GM18873 (cell line): ENCODE measurements at regions not wholly inside any gene's neighbourhood (a gene's known extent, or its start where the extent isn't known, plus 50 kb on each side); places are given as distances from the start of the nearest gene placed in this dataset.

Source experiments
- ATAC-seq: cut with Tn5 transposase; IDR thresholded peaks from one replicate; pipeline ENCODE4 v1.9.1; 2021; ENCODE audit warnings: mild to moderate bottlenecking, moderate library complexity, moderate number of reproducible peaks; ENCODE audit not compliant: unreplicated experiment, low FRiP score

GRCh38 chr3:59456852-59457485, 407.1 kb upstream of the CFAP20DC start:
- peak; percentile 97 for ATAC-seq

GRCh38 chr3:59451800-59452746, 402.2 kb upstream of the CFAP20DC start:
- ATAC-seq = peak; percentile 7

- peak; percentile 93 for ATAC-seq
These were observed 401.3 kb upstream of the CFAP20DC start for GRCh38 chr3:59450946-59451763.

- no peak for ATAC-seq
These were observed 400.6 kb upstream of the CFAP20DC start for GRCh38 chr3:59450437-59450836.

GRCh38 chr3:59446775-59447465, 397.1 kb upstream of the CFAP20DC start:
- no peak for ATAC-seq

- no peak for ATAC-seq
These were observed 394.9 kb upstream of the CFAP20DC start for GRCh38 chr3:59444676-59445075.

- no peak for ATAC-seq
These were observed 394.5 kb upstream of the CFAP20DC start for GRCh38 chr3:59444294-59444671.

GRCh38 chr3:59443618-59444293, 393.9 kb upstream of the CFAP20DC start:
- ATAC-seq = no peak

GRCh38 chr3:59442046-59442445, 392.2 kb upstream of the CFAP20DC start:
- no peak for ATAC-seq

GRCh38 chr3:59440285-59441028, 390.6 kb upstream of the CFAP20DC start:
- ATAC-seq = no peak

GRCh38 chr3:59438492-59438891, 388.7 kb upstream of the CFAP20DC start:
- no peak for ATAC-seq

- ATAC-seq = no peak
These were observed 386.5 kb upstream of the CFAP20DC start for GRCh38 chr3:59436164-59436958.

- no peak for ATAC-seq
These were observed 383.7 kb upstream of the CFAP20DC start for GRCh38 chr3:59433546-59433945.

- ATAC-seq = no peak
These were observed 382.8 kb upstream of the CFAP20DC start for GRCh38 chr3:59432665-59433064.

- ATAC-seq = no peak
These were observed 380.5 kb upstream of the CFAP20DC start for GRCh38 chr3:59430341-59430740.

GRCh38 chr3:59429198-59429597, 379.4 kb upstream of the CFAP20DC start:
- no peak for ATAC-seq

GRCh38 chr3:59426821-59427565, 377.2 kb upstream of the CFAP20DC start:
- no peak for ATAC-seq

- no peak for ATAC-seq
These were observed 376.1 kb upstream of the CFAP20DC start for GRCh38 chr3:59425942-59426341.
